HG02884 (cell line): ENCODE measurements at regions not wholly inside any gene's neighbourhood (a gene's known extent, or its start where the extent isn't known, plus 50 kb on each side); places are given as distances from the start of the nearest gene placed in this dataset.

Experiments
- ATAC-seq: cut with Tn5 transposase; IDR thresholded peaks from one replicate; pipeline ENCODE4 v1.9.1; 2021; ENCODE audit warnings: mild to moderate bottlenecking, moderate library complexity; ENCODE audit not compliant: unreplicated experiment

- ATAC-seq, result no peak
Observed at GRCh38 chr17:77001487-77001886, 133.3 kb downstream of the MGAT5B start.

GRCh38 chr17:77002103-77003045, 134.2 kb downstream of the MGAT5B start:
- no peak for ATAC-seq

GRCh38 chr17:77003699-77004098, 135.5 kb downstream of the MGAT5B start:
- ATAC-seq, result no peak

GRCh38 chr17:77006971-77007649, 133.7 kb upstream of the SEC14L1 start:
- ATAC-seq, result no peak

GRCh38 chr17:77009877-77010276, 130.9 kb upstream of the SEC14L1 start:
- no peak for ATAC-seq

GRCh38 chr17:77010667-77011066, 130.1 kb upstream of the SEC14L1 start:
- ATAC-seq, result no peak

GRCh38 chr17:77011173-77012011, 129.4 kb upstream of the SEC14L1 start:
- ATAC-seq, result no peak

- ATAC-seq, result no peak
Observed at GRCh38 chr17:77018504-77018903, 122.3 kb upstream of the SEC14L1 start.

GRCh38 chr17:77019893-77020379, 120.8 kb upstream of the SEC14L1 start:
- ATAC-seq, result no peak

- ATAC-seq, result no peak
Observed at GRCh38 chr17:77020973-77021372, 119.8 kb upstream of the SEC14L1 start.

- no peak for ATAC-seq
Observed at GRCh38 chr17:77022766-77023165, 118.0 kb upstream of the SEC14L1 start.

- no peak for ATAC-seq
Observed at GRCh38 chr17:77025781-77026180, 115.0 kb upstream of the SEC14L1 start.

- ATAC-seq, result no peak
Observed at GRCh38 chr17:77027271-77027889, 113.4 kb upstream of the SEC14L1 start.

GRCh38 chr17:77028900-77029299, 111.9 kb upstream of the SEC14L1 start:
- no peak for ATAC-seq

- no peak for ATAC-seq
Observed at GRCh38 chr17:77032929-77033328, 107.8 kb upstream of the SEC14L1 start.

- ATAC-seq, result no peak
Observed at GRCh38 chr17:77033892-77034404, 106.8 kb upstream of the SEC14L1 start.

GRCh38 chr17:77034677-77035424, 105.9 kb upstream of the SEC14L1 start:
- ATAC-seq, result no peak

GRCh38 chr17:77035526-77035925, 105.2 kb upstream of the SEC14L1 start:
- no peak for ATAC-seq

- ATAC-seq, result no peak
Observed at GRCh38 chr17:77036136-77036840, 104.5 kb upstream of the SEC14L1 start.
